Smooth muscle cell (in vitro differentiated cells): ENCODE measurements at regions not wholly inside any gene's neighbourhood (a gene's known extent, or its start where the extent isn't known, plus 50 kb on each side); places are given as distances from the start of the nearest gene placed in this dataset.

ENCODE experiments used
- DNase-seq: peaks from one replicate; lab custom pipeline; 2025; ENCODE audit not compliant: unreplicated experiment; lab: John Stamatoyannopoulos, UW
- H2AFZ ChIP-seq: fragments of 200-600 bp; sonication (generic); 2 replicates; pipeline ENCODE4 v1.6.0; 2016; ENCODE audit warnings: antibody characterized with exemption, low read depth, mild to moderate bottlenecking
- H3F3A ChIP-seq: fragments of 200-600 bp; sonication (generic); 2 replicates; pipeline ENCODE4 v1.6.0; 2017; ENCODE audit warnings: antibody characterized with exemption, low read depth
- H3K27ac ChIP-seq: fragments of 200-600 bp; sonication (generic); 2 replicates; pipeline ENCODE4 v1.5.1; 2016; ENCODE audit warnings: low read depth, mild to moderate bottlenecking
- H3K27me3 ChIP-seq: fragments of 200-600 bp; sonication (generic); 2 replicates; pipeline ENCODE4 v1.6.1; 2016; ENCODE audit warnings: low read depth, mild to moderate bottlenecking
- H3K36me3 ChIP-seq: fragments of 200-600 bp; sonication (generic); 2 replicates; pipeline ENCODE4 v1.5.1; 2016; ENCODE audit warnings: low read depth
- H3K4me1 ChIP-seq: fragments of 200-600 bp; sonication (generic); 2 replicates; pipeline ENCODE4 v1.5.1; 2016; ENCODE audit warnings: low read depth
- H3K4me2 ChIP-seq: fragments of 200-600 bp; sonication (generic); 2 replicates; pipeline ENCODE4 v1.6.0; 2016; ENCODE audit warnings: mild to moderate bottlenecking
- H3K4me3 ChIP-seq: fragments of 200-600 bp; sonication (generic); 2 replicates; pipeline ENCODE4 v1.5.1; 2016; ENCODE audit warnings: mild to moderate bottlenecking
- H3K79me2 ChIP-seq: fragments of 200-600 bp; sonication (generic); 2 replicates; pipeline ENCODE4 v1.6.0; 2016; ENCODE audit warnings: low read depth, mild to moderate bottlenecking
- H3K9ac ChIP-seq: fragments of 200-600 bp; sonication (generic); 2 replicates; pipeline ENCODE4 v1.6.0; 2016; ENCODE audit warnings: low read depth
- H3K9me3 ChIP-seq: fragments of 200-600 bp; sonication (generic); replicated peaks from 2 replicates; pipeline ENCODE4 v1.5.1; 2016; ENCODE audit warnings: low read depth
- H4K20me1 ChIP-seq: fragments of 200-600 bp; sonication (generic); 2 replicates; pipeline ENCODE4 v1.6.0; 2016; ENCODE audit warnings: low read depth
- CTCF ChIP-seq: fragments of 200-600 bp; sonication (generic); IDR thresholded peaks from 2 replicates; pipeline ENCODE4 v1.5.1; 2017; ENCODE audit warnings: borderline replicate concordance, mild to moderate bottlenecking, antibody characterized with exemption; ENCODE audit not compliant: insufficient read depth, poor library complexity, severe bottlenecking
- WGBS: methylation state at CpG from one replicate; pipeline ENCODE4 v1.1.7; 2016; ENCODE audit warnings: low lambda C conversion rate; 5-methylcytosine and 5-hydroxymethylcytosine counted together

GRCh38 chr2:8099267-8099582 is 582.6 kb upstream of the ID2 start:
- H3K4me3 ChIP-seq = no peak overlapping the region
- no peak overlapping the region for H2AFZ ChIP-seq
- no peaks in the 10 kb centered on the region for H4K20me1 ChIP-seq
- no peaks in the 10 kb centered on the region for H3K79me2 ChIP-seq
- H3K36me3 ChIP-seq = no peaks in the 10 kb centered on the region
- no peak for DNase-seq
- H3K4me1 ChIP-seq = no peaks in the 10 kb centered on the region
- no peak overlapping the region for H3K27ac ChIP-seq
- H3K9me3 ChIP-seq = no peaks in the 10 kb centered on the region
- no peak overlapping the region for H3K9ac ChIP-seq
- H3F3A ChIP-seq = no peaks in the 10 kb centered on the region
- WGBS = 94% methylated on average over 4 of the region's 4 CpGs
- H3K4me2 ChIP-seq = no peak overlapping the region
- no peaks in the 10 kb centered on the region for H3K27me3 ChIP-seq
- TF ChIP-seq CTCF = no peak

GRCh38 chr2:8101614-8102277 is 580.1 kb upstream of the ID2 start:
- Histone ChIP-seq H3K79me2 (no peaks in the 10 kb centered on the region), H3K9ac (no peak overlapping the region), H3K36me3 (no peaks in the 10 kb centered on the region), H3K4me1 (no peaks in the 10 kb centered on the region), H3F3A (no peaks in the 10 kb centered on the region), H3K27me3 (peaks cover 7% of the 10 kb centered on the region), H3K9me3 (no peaks in the 10 kb centered on the region), H3K27ac (no peak overlapping the region), H3K4me2 (no peak overlapping the region), H2AFZ (no peak overlapping the region), H4K20me1 (no peaks in the 10 kb centered on the region), H3K4me3 (no peak overlapping the region)
- TF ChIP-seq CTCF = no peak
- DNase-seq = no peak
- 93% methylated on average over 2 of the region's 2 CpGs for WGBS

GRCh38 chr2:8102470-8102869 is 579.4 kb upstream of the ID2 start:
- no peak overlapping the region for H3K4me2 ChIP-seq
- H3K79me2 ChIP-seq = no peaks in the 10 kb centered on the region
- DNase-seq = no peak
- no peaks in the 10 kb centered on the region for H3K4me1 ChIP-seq
- H2AFZ ChIP-seq = no peak overlapping the region
- no peaks in the 10 kb centered on the region for H3K36me3 ChIP-seq
- no peaks in the 10 kb centered on the region for H3K9me3 ChIP-seq
- no peak overlapping the region for H3K9ac ChIP-seq
- 96% methylated on average over 4 of the region's 4 CpGs for WGBS
- TF ChIP-seq CTCF = no peak
- H3K27ac ChIP-seq = no peak overlapping the region
- H3F3A ChIP-seq = no peaks in the 10 kb centered on the region
- no peak overlapping the region for H3K4me3 ChIP-seq
- H4K20me1 ChIP-seq = no peaks in the 10 kb centered on the region
- peaks cover 7% of the 10 kb centered on the region for H3K27me3 ChIP-seq

GRCh38 chr2:8103085-8103708 is 578.7 kb upstream of the ID2 start:
- no peak for TF ChIP-seq CTCF
- no peak overlapping the region for H3K9ac ChIP-seq
- no peaks in the 10 kb centered on the region for H3K36me3 ChIP-seq
- H3K27me3 ChIP-seq = peaks cover 7% of the 10 kb centered on the region
- no peak overlapping the region for H3K4me2 ChIP-seq
- no peak overlapping the region for H2AFZ ChIP-seq
- no peak for DNase-seq
- WGBS = 85% methylated on average over 6 of the region's 6 CpGs
- no peak overlapping the region for H3K27ac ChIP-seq
- no peaks in the 10 kb centered on the region for H3K79me2 ChIP-seq
- no peaks in the 10 kb centered on the region for H4K20me1 ChIP-seq
- H3K9me3 ChIP-seq = no peaks in the 10 kb centered on the region
- H3K4me3 ChIP-seq = no peak overlapping the region
- no peaks in the 10 kb centered on the region for H3F3A ChIP-seq
- no peaks in the 10 kb centered on the region for H3K4me1 ChIP-seq
